Hematopoietic multipotent progenitor cell treated with erythropoietin and hydrocortisone succinate and interleukin-3 and kit ligand, for 8 days (in vitro differentiated cells): ENCODE measurements at regions not wholly inside any gene's neighbourhood (a gene's known extent, or its start where the extent isn't known, plus 50 kb on each side); places are given as distances from the start of the nearest gene placed in this dataset.
A peak's percentile ranks its signal among the peaks of the same experiment; 100 is the strongest.

Source experiments
- DNase-seq: peaks from one replicate; pipeline ENCODE4 v3.0.0-alpha.2; 2015

DNA sequence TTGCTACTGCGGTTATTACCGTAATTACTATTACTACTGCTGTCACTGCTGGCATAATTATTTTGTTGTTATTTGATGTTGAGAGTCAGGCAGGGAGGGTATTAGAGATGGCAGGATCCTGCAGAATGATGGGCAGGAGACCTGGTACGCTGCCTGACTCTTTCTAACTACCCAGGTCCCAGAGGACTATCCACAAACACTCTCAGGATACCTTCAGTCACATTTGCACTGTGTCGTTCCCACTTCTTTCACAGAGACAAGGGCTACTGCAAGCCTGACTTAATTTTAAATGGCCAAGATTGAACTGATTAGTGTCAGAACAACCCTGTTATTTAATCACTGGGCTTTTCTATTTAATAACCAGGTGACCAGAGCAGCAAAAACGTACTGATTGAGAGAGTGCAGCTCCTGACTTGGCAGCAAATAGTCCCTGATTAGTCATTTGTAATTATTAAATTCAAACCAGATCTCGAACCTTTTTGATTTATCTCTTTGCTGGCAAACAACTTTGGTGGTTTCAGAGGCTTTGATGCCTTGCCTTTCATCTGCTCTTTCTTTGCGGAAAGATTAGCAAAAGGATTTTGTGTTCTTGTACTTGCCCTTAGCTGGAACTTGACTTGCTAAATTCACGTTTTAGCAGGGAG lies 88.8 kb upstream of the ARHGEF3 start:
- no peak for DNase-seq

GRCh38 chr3:56889131-56889530 lies 87.4 kb upstream of the ARHGEF3 start:
- DNase-seq: no peak

DNA sequence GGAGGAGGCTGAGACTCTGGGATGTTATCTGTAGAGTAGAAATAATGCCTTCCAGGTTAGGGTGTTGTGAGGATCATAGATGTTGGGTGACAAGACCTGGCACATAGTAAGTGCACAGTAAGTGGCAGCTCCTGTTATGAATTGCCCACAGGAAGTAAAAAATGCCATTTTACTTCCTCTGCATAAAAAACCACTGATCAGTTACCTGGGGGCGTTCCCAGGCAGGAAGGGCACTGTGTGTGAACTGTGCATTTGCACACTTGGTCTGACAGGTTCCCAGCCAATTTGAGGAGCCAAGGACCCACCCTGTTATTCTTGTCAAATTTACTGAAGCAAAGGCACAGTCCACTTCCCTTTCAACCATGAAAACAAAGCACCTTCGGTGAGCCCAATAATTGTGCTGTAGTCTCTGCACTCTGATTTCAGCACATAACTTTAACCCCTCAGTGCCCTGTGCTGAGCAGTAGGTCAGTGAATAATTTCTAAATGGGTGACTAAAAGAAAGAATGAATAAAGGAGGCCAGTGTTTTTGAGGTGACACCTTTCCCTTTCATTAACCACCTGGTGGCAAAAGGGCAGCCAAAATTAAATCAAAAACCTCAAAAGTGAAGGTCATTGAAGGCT lies 85.8 kb upstream of the ARHGEF3 start:
- DNase-seq: no peak

DNA sequence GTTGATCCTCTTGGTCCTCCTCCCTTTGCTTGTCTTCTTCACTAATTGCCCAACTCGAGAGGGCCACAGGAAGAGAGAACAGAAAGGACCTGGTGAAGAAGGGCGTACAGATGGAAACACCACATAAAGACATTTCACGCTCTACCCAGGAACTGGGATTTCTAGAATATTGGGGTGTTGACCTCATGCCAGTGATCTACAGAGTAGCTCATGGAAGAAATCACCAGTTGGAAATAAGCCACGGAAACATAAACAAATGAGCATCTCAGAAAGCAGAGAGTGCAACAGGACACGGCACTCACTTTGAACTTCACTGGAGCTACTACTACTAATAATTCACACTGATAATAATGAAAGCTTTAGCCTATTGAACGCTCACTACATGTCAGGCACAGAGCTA lies 84.6 kb upstream of the ARHGEF3 start:
- DNase-seq: no peak

GRCh38 chr3:56885879-56886278 lies 84.1 kb upstream of the ARHGEF3 start:
- no peak for DNase-seq

GRCh38 chr3:56885453-56885852 lies 83.7 kb upstream of the ARHGEF3 start:
- DNase-seq: no peak

DNA sequence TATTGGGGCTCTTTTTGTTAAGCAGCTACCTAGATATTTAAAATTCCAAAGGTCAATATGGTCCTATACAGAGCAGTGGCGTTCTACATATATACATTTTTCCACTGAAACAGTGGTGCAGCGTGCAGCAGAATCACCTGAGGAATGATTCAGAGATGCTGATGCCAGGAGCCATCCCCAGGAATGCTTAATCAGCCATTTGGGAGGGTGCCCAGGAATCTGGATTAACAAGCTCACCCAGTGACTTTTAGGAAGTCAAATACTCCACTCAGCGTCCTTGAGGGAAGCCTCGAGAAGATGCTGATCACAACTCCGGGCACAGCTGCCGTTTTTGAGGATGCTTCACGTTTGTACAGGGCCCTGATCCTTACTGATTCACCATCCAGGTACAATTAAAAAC lies 82.6 kb upstream of the ARHGEF3 start:
- no peak for DNase-seq

DNA sequence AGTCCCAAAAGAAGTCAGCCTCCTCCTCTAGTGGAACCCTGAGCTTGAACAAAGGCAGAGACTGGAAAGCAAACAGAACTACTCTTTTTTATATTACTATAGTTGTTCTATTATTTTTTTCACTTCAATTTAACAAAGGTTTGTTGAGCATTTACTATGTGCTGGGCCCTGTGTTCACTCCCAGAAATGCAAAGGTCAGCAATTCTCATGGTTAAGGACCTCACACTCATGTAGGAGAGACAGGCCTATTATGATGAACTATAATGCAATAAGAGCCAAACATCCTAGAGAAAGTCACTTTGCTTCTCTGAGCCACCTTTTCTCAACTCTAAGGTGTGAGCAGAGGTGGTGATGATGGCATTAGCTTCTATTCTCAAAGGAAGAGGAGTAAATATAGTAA lies 82.1 kb upstream of the ARHGEF3 start:
- no peak for DNase-seq

GRCh38 chr3:56882896-56883295 lies 81.1 kb upstream of the ARHGEF3 start:
- DNase-seq: no peak

- no peak for DNase-seq
Observed at GRCh38 chr3:56881841-56882240, 80.1 kb upstream of the ARHGEF3 start.

DNA sequence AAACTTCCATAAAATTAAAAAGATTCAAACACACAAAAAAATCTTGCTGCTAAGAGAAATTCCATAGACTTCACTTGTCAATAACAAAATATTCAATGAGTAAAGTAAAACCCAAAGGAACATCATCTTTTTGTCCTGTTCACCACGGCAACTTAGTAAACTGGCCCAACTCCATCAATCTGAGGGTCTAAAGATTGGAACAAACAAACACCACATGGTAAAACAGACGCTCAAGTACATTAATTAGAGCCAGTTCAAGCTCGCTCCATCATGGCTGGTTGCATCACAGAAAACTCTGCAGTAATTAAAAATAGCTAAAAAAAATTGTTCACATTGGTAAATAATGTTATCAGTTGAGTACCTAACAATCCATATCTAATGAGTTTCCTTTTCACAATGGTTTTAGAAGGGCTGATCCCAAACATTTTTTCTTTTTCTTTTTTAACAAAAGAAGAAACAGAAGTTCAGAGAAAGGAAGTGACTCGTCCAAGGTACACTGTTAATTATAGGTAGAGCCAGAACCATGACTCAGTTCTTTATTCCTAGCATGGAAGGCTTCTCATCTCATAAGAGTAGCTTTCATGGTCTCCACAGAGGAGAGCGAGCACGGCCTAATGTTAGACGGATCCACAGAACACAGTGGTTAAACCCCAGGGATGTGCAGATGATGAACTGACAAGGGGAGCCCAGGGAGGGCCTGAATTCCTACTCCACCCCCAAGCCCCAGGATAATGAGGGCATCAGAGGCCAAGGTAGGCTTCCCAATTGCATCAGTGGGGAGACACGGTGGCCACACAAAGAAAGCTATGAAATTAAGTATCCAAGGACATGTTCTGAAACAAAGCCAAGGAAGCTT lies 79.2 kb upstream of the ARHGEF3 start:
- no peak for DNase-seq

DNA sequence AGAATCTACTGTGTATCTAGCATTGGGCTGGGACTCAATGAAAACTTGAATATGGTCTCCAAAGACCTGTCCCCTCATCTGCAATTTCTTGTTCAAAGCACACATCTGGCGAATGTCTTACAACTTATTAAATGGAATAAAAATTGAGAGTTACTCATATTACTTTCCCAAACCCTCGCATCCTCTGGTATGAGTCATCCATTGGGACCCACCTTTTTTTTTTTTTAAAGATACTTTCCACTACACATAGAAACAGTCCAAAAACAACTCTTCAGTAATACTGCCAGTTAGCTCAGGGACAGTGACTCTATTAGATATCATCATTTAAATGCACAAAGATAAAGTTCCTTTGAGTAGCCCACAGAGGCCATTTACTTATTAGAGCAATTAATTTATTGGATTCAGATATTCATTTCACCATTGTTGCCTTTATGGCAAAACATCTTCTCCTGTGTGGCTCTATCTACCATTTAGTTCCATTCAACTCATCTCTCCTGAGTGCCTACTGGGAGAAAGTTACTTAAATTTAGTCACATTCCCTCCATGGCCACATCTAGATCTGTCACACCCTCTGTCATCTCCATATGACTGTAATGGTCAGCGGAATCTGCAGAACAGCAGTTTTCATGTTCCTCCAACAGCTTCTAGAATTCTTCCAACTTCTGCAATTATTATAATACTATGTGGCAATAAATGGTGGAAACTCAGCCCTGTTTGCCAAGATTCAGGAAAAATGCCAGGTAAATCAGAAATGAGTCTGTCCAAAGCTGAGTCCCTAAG lies 77.9 kb upstream of the ARHGEF3 start:
- DNase-seq: no peak

DNA sequence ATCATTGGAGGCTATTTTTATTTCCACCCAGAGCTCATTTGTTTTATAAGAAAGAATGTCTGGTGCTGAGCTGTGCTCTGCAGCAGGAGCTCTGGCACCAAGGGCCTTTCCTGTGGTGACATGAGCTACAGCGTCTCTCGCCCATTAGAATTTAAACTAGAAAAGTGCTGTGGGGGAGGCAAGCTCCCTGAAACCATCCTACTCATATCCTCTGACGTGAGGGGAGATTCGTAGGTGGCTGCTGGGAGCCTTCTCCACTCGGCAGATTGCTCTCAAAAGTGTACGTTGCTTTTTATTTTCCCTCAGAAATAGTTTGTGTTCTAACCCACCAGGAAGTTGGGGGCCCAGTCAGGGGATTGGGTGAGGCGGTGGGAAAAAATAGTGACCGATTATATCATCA lies 76.3 kb upstream of the ARHGEF3 start:
- no peak for DNase-seq

DNA sequence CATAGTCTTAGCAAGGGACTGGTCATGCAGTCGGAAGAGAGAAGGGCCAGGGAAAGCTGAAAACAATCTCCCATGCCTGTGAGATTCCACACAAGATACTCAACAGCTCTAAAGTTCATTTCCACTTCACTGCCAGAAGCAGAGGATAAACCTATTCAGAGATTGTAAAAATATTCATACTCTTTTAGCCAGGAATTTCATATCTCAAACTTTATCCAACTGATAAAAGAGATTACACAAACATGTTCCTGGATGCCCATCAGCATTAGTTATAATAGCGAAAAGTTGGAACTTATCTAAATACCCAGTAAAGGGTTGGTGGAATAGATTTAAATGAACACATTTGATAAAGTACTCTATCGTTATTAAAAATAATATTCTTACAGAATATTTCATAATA lies 75.2 kb upstream of the ARHGEF3 start:
- DNase-seq: no peak

GRCh38 chr3:56874269-56874668 lies 72.5 kb upstream of the ARHGEF3 start:
- DNase-seq: peak; percentile 65

DNA sequence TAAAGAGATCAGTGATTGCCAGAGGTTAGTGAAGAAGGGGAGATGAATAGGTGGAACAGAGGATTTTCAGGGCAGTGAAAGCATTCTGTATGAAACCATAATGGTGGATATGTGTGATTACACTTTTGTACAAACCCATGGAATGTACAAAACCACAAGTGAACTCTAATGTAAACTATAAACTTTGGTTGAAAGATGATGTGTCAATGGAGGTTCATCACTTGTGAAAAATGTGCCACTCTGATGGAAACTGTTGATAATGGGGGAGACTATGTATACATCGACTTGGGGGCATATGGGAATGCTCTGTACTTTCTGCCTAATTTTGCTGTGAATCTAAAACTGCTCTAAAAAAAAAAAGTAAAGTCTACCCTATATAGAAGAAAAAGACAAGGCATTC lies 68.7 kb upstream of the ARHGEF3 start:
- DNase-seq: no peak

- DNase-seq: no peak
Observed at GRCh38 chr3:56869157-56869889, 67.6 kb upstream of the ARHGEF3 start.

GRCh38 chr3:56868706-56869105 lies 67.0 kb upstream of the ARHGEF3 start:
- DNase-seq: no peak

- DNase-seq: no peak
Observed at GRCh38 chr3:56867671-56868070, 65.9 kb upstream of the ARHGEF3 start.

- DNase-seq: no peak
Observed at GRCh38 chr3:56864918-56865524, 63.3 kb upstream of the ARHGEF3 start.

- no peak for DNase-seq
Observed at GRCh38 chr3:56864090-56864489, 62.3 kb upstream of the ARHGEF3 start.
